Right lobe of liver (tissue), 6 donors: ENCODE measurements at regions not wholly inside any gene's neighbourhood (a gene's known extent, or its start where the extent isn't known, plus 50 kb on each side); places are given as distances from the start of the nearest gene placed in this dataset.
"Not testable (repeated sequence)": the region's sequence is repeated elsewhere in the genome, so short reads cannot be mapped to it uniquely, and the experiment has no call there.

Source experiments
- ATAC-seq, 4 donors: fragments of 200-7000 bp; cut with Tn5 transposase; one replicate each; pipeline ENCODE4 v1.9.1; 2020; ENCODE audit warnings: mild to moderate bottlenecking in 4 of 4, moderate library complexity in 4 of 4
- DNase-seq, 3 donors: peaks; one replicate each; pipeline ENCODE4 v3.0.0-alpha.2; 2020
- H3K27ac ChIP-seq, 3 donors: fragments of 200-600 bp; one replicate each; pipeline ENCODE4 v1.8.0; 2022
- H3K27me3 ChIP-seq, 2 donors: fragments of 200-600 bp; one replicate each; pipeline ENCODE4 v1.8.0; 2022
- H3K36me3 ChIP-seq, 4 donors: fragments of 200-600 bp; sonication (generic) in 1 of 4; one replicate each; pipeline versions ENCODE4 v1.5.1 to v1.8.0; 2017 to 2022; ENCODE audit warnings: control low read depth in 1 of 4
- H3K4me1 ChIP-seq, 4 donors: fragments of 200-600 bp; sonication (generic) in 1 of 4; one replicate each; pipeline versions ENCODE4 v1.5.1 to v1.8.0; 2017 to 2022; ENCODE audit warnings: control low read depth in 1 of 4
- H3K4me3 ChIP-seq, 3 donors: fragments of 200-600 bp; one replicate each; pipeline ENCODE4 v1.8.0; 2022
- H3K9me3 ChIP-seq, 4 donors: fragments of 200-600 bp; sonication (generic) in 1 of 4; one replicate each; pipeline versions ENCODE4 v1.5.1 to v1.8.0; 2017 to 2022; ENCODE audit warnings: control low read depth in 1 of 4
- WGBS: methylation state at CpG from one replicate; pipeline ENCODE4 v1.1.6; 2018; ENCODE audit warnings: low coverage, low lambda C conversion rate; ENCODE audit not compliant: insufficient coverage; ENCODE audit errors: missing lambda C conversion rate; 5-methylcytosine and 5-hydroxymethylcytosine counted together
- intact Hi-C, 2 donors: fragments of 100-400 bp; cut with DNase I; formaldehyde crosslinking; loops; one replicate each; pipeline versions ENCODE4 v1.11.2 to v1.14.1; 2022
- donor health status: DM: no; HTN: yes; CAD: no.
- donor health status: DM: no; HTN: no; CAD: no.
- donor health status: DM: no; HTN: no; CAD: no.
- donor health status: DM: no; HTN: yes; CAD: no.
- donor health status: DM: no; HTN: yes; CAD: no.

DNA sequence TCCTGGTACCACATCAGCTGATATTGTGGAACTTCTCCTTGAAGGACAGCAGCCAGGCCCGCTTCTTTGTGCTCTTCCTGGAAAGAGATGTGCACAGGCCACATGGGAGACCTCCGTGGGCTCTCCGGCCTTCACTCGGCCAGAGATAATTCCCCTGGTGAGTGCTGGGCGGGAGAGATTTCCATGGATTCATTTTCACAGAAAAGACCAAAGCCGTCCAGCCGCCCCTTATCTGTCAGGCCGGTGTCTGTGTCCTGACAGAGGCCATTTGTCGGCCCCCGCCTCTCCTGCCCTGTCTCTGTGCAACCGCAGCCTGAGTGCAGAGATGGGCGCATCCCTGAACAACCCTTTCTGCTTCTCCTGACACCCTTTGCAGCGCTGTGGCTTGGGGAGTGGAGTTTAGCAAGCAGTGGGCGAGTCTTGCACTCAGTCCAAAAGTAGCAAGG, 197.9 kb downstream of the BANP start:
- H3K36me3 ChIP-seq, H3K27me3 ChIP-seq, H3K4me3 ChIP-seq, intact Hi-C loops, H3K4me1 ChIP-seq, H3K27ac ChIP-seq, ATAC-seq, H3K9me3 ChIP-seq: not testable (repeated sequence)
- WGBS: 88% methylated on average over 4 of the region's 14 CpGs
- peak in 1 of 3 donors; percentile 40 for DNase-seq

DNA sequence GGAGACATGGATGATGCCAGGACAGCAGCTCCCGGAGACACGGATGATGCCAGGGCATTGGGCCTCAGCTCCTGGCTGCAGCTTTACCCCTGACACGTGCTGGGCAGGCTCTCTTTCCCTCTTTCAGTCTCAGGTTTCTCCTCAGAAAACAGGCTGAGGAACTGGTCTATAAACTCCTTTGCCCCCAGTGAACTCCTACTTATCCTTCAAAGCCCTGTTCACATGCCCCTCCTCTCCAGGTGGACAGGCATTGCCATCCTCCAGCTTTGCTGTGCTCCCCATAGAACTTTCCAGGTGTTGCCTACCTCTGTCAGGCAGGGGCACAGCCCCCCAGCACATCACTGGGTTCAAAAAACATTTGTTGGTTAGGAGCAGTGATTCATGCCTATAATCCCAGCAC, 198.4 kb downstream of the BANP start:
- H3K27ac ChIP-seq, intact Hi-C loops, H3K4me3 ChIP-seq, H3K9me3 ChIP-seq, H3K4me1 ChIP-seq, ATAC-seq, H3K36me3 ChIP-seq, H3K27me3 ChIP-seq: not testable (repeated sequence)
- WGBS: no CpG with 5 or more reads among the region's 3 CpGs
- DNase-seq: peak in 1 of 3 donors; percentile 4

DNA sequence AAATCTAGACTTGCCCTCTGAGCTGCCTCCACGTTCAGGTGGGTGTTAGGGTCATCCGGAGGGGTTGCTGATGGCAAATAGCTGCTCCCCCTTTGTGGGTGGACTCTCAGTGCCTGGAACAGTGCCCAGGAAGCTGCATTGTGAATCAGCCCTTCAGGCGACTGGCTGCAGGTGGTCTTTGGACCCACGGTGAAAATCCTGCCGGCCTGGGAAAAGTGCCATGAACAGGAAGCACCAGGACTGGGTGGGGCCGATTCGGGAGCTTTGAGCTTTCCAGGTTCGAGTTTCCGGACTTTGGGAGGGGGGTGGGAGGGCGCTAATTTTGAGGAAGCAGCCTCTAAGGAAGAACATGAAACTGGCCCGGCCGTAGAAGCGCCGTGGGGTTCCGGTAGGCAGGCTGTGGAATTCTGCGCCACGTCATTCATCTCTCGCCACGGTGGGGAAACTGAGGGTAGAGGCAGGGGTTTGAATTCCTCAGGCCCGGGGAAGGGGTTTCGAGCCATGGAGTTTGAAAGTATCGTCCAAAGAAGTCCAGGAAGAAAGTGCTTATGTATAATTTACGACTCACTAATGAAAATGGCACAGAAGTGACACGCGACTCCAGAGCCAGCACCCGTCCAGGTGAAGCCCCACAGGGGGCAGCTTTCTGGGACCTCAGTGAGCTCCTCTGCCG, 199.4 kb downstream of the BANP start:
- 30% methylated on average over 8 of the region's 27 CpGs for WGBS
- H3K4me1 ChIP-seq, H3K27ac ChIP-seq, H3K27me3 ChIP-seq, H3K36me3 ChIP-seq, H3K9me3 ChIP-seq, H3K4me3 ChIP-seq, intact Hi-C loops: not testable (repeated sequence)
- ATAC-seq: peak in 3 of 4 donors; percentile 42 to 67 (median 55)
- DNase-seq: peak in 1 of 3 donors; percentile 55

DNA sequence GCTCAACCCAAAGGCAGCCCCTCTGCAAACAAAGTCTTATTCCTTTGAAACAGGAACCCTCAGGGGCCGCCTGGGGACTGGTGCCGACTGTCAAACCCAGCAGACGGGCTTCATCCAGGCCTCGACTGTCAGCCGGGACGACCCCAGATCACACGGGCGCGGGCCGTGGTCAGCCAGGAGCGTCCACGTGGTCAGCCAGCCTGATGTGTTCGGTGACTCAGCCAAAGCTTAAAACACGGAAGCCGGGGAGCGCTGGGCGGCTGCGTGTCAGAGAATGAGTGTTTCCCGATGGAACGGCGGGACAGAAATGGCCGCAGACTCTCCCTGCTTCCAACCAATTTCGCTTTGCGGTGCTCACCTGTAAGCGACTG, 199.9 kb downstream of the BANP start:
- H3K4me3 ChIP-seq, H3K27me3 ChIP-seq, H3K27ac ChIP-seq, H3K36me3 ChIP-seq, H3K9me3 ChIP-seq, intact Hi-C loops, ATAC-seq, H3K4me1 ChIP-seq: not testable (repeated sequence)
- DNase-seq: peak in 1 of 3 donors; percentile 51
- WGBS: 82% methylated on average over 15 of the region's 25 CpGs

DNA sequence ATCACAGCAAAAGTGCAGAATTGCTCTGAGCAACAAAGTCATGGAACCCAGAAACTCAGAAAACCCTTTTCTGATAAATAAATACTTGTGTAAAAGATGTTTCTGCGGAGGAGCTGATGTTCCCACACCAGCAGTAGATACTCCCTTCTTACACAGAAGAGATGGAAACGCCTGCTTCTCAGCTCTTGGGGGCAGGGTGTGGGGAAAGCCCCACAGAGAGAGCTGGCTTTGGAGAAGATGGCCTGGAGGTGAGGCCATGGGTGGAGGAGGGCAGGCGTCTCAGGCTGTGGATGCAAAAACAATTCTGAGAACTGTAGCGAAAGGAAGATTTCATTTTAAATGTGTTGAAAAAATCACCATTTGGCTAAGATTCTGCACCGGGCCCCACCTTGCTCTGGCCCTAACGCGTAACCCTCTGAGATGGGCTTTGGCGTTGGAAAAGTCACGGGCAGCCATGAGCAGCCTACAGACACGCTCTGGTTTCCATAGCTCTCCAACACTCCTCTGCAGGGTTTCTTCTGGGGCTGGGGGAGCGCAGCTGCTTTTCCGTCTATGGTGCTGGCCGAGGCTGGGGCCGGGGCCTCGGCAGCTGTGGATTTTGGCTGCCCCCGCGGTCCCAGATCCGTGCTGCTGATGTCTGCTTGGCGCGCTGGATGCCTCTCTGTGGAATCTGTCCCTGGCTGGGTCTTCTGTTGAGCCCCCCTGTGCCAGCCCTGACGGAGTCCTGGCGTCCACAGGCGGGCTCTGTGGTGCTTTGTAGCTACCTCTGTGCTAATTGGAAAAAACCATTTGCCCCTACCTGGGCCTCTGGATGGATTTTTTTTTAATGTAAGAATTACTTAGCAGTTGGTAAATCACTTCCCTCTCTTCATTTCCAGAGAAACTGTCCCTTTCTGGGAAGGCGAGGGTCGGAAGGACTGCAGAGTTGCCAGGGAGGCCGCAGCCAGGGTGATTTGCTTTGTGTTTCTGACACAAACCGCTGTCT, 200.9 kb downstream of the BANP start:
- H3K4me3 ChIP-seq, H3K9me3 ChIP-seq, ATAC-seq, H3K36me3 ChIP-seq, H3K4me1 ChIP-seq, intact Hi-C loops, H3K27ac ChIP-seq, H3K27me3 ChIP-seq: not testable (repeated sequence)
- 90% methylated on average over 4 of the region's 27 CpGs for WGBS
- peak in 1 of 3 donors; percentile 37 for DNase-seq

DNA sequence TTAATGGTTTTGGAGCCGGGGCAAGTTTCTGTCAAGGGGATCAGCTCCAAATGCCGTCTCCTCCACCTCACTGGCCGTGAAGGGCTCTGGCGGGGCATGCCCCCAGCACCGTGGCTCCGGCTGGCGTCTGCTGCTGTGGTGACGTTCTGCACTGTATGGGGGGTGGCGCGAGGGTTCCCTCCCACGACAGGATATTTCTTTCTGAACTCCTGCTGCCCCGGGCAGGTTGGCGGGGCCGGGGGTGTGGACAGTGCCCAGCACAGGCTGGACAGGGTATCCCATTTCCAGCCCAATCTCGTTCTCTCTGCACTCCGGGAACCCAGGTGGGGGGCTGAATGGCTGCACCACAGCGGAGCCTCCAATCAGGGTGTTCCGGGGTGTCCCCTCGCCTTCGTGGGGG, 201.6 kb downstream of the BANP start:
- peak in 1 of 3 donors; percentile 28 for DNase-seq
- WGBS: 46% methylated on average over 3 of the region's 20 CpGs
- H3K27me3 ChIP-seq, H3K4me3 ChIP-seq, H3K27ac ChIP-seq, H3K9me3 ChIP-seq, intact Hi-C loops, ATAC-seq, H3K4me1 ChIP-seq, H3K36me3 ChIP-seq: not testable (repeated sequence)

DNA sequence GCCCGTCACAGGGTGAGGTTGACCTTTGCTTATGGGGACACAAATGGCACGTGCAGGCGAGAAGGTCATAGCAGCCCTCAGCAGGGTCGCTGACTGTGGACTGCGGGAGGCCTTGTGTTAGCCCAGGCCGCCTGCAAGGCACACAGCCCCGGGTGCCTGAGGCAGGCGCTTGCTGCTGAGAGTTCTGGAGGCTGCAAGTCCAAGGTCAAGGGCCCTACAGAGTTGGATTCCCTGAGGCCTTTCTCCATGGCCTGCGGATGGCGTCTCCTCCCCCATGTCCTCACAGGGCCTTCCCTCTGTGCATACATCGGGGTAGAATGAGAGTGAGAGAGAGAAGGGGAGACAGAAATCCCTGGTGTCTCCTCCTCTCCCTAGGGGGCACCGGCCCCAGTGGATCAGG, 202.3 kb downstream of the BANP start:
- H3K27ac ChIP-seq, intact Hi-C loops, H3K9me3 ChIP-seq, H3K4me1 ChIP-seq, H3K4me3 ChIP-seq, H3K27me3 ChIP-seq, H3K36me3 ChIP-seq, ATAC-seq: not testable (repeated sequence)
- WGBS: 88% methylated on average over 4 of the region's 12 CpGs
- DNase-seq: peak in 1 of 3 donors; percentile 37

DNA sequence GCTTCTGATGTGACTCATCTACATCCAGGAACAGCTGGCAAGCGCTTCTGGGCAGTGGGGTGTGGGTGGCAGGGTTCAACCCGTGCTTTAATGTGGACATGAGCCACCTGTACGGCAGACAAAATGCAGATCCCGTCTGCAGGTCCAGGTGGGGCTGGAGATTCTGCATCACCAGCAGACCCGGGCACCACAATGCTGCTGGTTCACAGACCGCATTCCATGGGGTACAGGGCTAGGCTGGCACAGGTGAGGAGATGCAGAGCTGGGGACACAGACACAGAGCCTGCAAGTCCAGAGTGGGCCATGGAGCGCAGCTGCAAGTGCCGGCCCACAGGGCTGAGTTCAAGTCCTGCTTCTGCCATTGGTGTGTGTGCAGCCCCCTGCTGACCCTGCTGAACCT, 203.7 kb downstream of the BANP start:
- H3K27me3 ChIP-seq, H3K4me1 ChIP-seq, ATAC-seq, H3K36me3 ChIP-seq, H3K27ac ChIP-seq, H3K9me3 ChIP-seq, H3K4me3 ChIP-seq, intact Hi-C loops: not testable (repeated sequence)
- peak in 1 of 3 donors; percentile 8 for DNase-seq
- 60% methylated on average over 2 of the region's 8 CpGs for WGBS

DNA sequence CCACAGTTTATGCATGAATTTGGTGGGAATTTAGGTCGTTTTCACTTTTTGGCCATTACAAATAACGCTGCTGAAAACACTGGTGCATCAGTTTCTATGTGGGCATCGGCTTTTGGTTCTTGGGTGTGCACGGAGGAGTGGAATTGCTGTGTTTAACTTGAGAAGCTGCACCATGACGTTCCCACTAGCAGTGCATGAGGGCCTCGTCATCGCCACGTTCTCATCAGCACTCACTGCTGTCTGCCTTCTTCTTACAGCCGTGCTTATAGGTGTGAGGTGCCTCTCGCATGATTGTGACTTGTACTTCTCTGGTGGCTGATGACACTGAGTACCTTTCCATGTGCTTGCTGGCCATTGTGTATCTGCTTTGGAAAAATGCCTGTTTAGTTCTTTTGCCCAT, 204.4 kb downstream of the BANP start:
- DNase-seq, ATAC-seq, H3K9me3 ChIP-seq, H3K27ac ChIP-seq, H3K4me3 ChIP-seq, H3K4me1 ChIP-seq, intact Hi-C loops, H3K27me3 ChIP-seq, H3K36me3 ChIP-seq: not testable (repeated sequence)
- 64% methylated on average over 10 of the region's 10 CpGs for WGBS

DNA sequence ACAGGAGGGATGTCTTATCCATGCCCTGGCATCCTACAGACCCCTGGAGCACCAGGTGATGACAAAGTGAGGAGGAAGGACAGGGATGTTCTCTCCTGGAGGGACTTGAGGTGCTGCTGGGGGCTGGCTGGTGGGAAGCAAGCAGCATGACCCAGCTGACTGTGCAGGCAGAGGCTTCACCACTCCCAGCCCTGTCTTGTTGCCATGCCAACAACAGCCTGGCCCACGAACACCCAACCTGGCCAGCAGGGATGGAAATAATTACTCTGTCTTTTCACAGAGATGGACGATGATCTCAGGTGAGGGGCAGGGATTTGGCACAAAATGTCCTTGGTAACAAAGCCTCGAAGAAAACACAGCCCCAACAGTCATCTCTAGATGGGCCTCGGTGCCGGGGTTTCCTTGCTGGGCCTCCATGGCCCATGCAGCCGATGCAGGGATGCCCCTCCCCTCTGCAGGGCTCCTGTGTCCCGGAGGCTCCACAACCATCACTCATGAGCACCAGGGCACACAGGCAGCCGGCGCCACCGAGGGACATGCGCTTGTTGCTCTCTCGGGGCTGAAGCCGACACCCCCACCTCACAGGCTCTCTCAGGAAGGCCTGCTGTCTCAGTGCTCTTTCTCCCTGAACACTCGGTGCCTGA, 205.5 kb downstream of the BANP start:
- H3K27me3 ChIP-seq, H3K27ac ChIP-seq, H3K36me3 ChIP-seq, ATAC-seq, H3K9me3 ChIP-seq, H3K4me3 ChIP-seq, H3K4me1 ChIP-seq, intact Hi-C loops: not testable (repeated sequence)
- WGBS: no CpG with 5 or more reads among the region's 14 CpGs
- peak in 1 of 3 donors; percentile 18 for DNase-seq

DNA sequence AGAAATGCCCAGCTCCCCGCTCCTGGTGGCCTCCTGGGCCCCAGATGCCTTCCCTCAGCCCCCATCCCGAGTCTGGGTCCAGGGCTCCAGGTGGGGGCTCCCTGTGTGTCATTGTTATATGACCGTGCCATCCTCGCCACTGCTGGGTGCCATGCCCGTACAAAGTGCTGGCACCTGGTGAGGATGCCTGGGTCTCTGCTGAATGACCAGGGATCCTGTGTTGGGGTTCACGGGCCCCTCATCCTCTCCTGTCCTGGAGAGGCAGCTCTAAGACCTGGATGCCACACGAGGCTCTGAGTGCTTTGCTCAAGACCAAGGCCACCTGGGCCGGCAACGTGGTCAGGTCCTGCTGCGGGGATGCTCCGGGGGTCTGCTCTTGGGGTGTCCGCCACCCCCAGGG, 206.5 kb downstream of the BANP start:
- H3K27ac ChIP-seq, H3K4me3 ChIP-seq, H3K9me3 ChIP-seq, ATAC-seq, H3K36me3 ChIP-seq, H3K4me1 ChIP-seq, intact Hi-C loops, H3K27me3 ChIP-seq: not testable (repeated sequence)
- WGBS: 0% methylated on average over 1 of the region's 12 CpGs
- peak in 1 of 3 donors; percentile 13 for DNase-seq
